T-cell (primary cell): ENCODE measurements at regions not wholly inside any gene's neighbourhood (a gene's known extent, or its start where the extent isn't known, plus 50 kb on each side); places are given as distances from the start of the nearest gene placed in this dataset.

Experiments
- ATAC-seq, 4 experiments: fragments of 200-7000 bp in 3 of 4; fragments of 150-1000 bp in 1 of 4; cut with Tn5 transposase; replicated peaks in 1 of 4; 1 replicate in 3 of 4; 2 replicates in 1 of 4; pipeline ENCODE4 v1.10.0; 2021; ENCODE audit warnings: moderate library complexity in 3 of 4, mild to moderate bottlenecking in 2 of 4, moderate number of reproducible peaks in 1 of 4
- CTCF ChIA-PET, 2 donors: fragments of 300-600 bp; sonication (Branson Sonifier 250); formaldehyde crosslinking; loops; one replicate each; lab custom pipeline; 2022; ENCODE audit warnings: antibody characterized with exemption in 2 of 2; lab: Charles Lee
- POLR2A ChIA-PET, 2 donors: fragments of 300-600 bp; sonication (Branson Sonifier 250); formaldehyde crosslinking; loops; one replicate each; lab custom pipeline; 2022; ENCODE audit warnings: antibody characterized with exemption in 2 of 2; lab: Charles Lee
- DNase-seq, 35 experiments: peaks; one replicate each; pipeline versions ENCODE4 v3.0.0 to v3.0.0-alpha.2; 2013 to 2023
- H3K27ac ChIP-seq: one replicate; pipeline ENCODE4 v1.5.1; 2013; ENCODE audit warnings: low read length
- H3K27me3 ChIP-seq, 2 experiments: replicated peaks in 1 of 2; 1 replicate in 1 of 2; 2 replicates in 1 of 2; pipeline versions ENCODE4 v1.6.1 to v1.7.0; 2013; ENCODE audit warnings: low read length in 1 of 2, mixed read lengths in 1 of 2; ENCODE audit not compliant: control insufficient read depth in 2 of 2, insufficient read depth in 2 of 2; ENCODE audit errors: extremely low read depth in 1 of 2
- H3K36me3 ChIP-seq, 2 donors: 1 replicate in 1 of 2; 2 replicates in 1 of 2; pipeline versions ENCODE4 v1.6.1 to v1.7.0; 2013; ENCODE audit warnings: low read length in 1 of 2; ENCODE audit not compliant: control insufficient read depth in 2 of 2, insufficient read depth in 1 of 2; ENCODE audit errors: extremely low read depth in 1 of 2
- H3K4me1 ChIP-seq, 2 experiments: 1 replicate in 1 of 2; 2 replicates in 1 of 2; pipeline versions ENCODE4 v1.6.1 to v1.7.0; 2013; ENCODE audit warnings: low read length in 2 of 2, mixed read lengths in 1 of 2; ENCODE audit not compliant: insufficient read depth in 2 of 2, control insufficient read depth in 1 of 2; ENCODE audit errors: extremely low read depth in 1 of 2
- H3K4me3 ChIP-seq, 2 donors: 1 replicate in 1 of 2; 2 replicates in 1 of 2; pipeline versions ENCODE4 v1.5.1 to v1.7.0; 2013; ENCODE audit warnings: mild to moderate bottlenecking in 2 of 2, low read length in 1 of 2, moderate library complexity in 1 of 2; ENCODE audit not compliant: control insufficient read depth in 1 of 2; ENCODE audit errors: extremely low read depth in 1 of 2
- H3K9me3 ChIP-seq: 2 replicates; pipeline ENCODE4 v1.7.0; 2013
- H3K27ac Mint-ChIP-seq, 2 donors: one replicate each; pipeline ENCODE4 v1.8.0; 2020 to 2021; ENCODE audit warnings: mild to moderate bottlenecking in 2 of 2, mixed read lengths in 2 of 2
- H3K27me3 Mint-ChIP-seq, 2 donors: one replicate each; pipeline ENCODE4 v1.8.0; 2021 to 2022; ENCODE audit warnings: mixed read lengths in 2 of 2
- H3K36me3 Mint-ChIP-seq: one replicate; pipeline ENCODE4 v1.8.0; 2021; ENCODE audit warnings: mixed read lengths
- H3K4me1 Mint-ChIP-seq, 3 donors: one replicate each; pipeline ENCODE4 v1.8.0; 2020 to 2022; ENCODE audit warnings: mixed read lengths in 3 of 3, mild to moderate bottlenecking in 1 of 3
- H3K4me3 Mint-ChIP-seq, 3 donors: one replicate each; pipeline ENCODE4 v1.8.0; 2020 to 2022; ENCODE audit warnings: mild to moderate bottlenecking in 3 of 3, mixed read lengths in 3 of 3, moderate library complexity in 3 of 3
- H3K9me3 Mint-ChIP-seq, 3 donors: one replicate each; pipeline ENCODE4 v1.8.0; 2020 to 2022; ENCODE audit warnings: mixed read lengths in 3 of 3
- WGBS: methylation state at CpG from one replicate; pipeline ENCODE4 v1.1.5; 2013; ENCODE audit warnings: missing lambda C conversion rate; ENCODE audit not compliant: insufficient coverage; 5-methylcytosine and 5-hydroxymethylcytosine counted together

DNA sequence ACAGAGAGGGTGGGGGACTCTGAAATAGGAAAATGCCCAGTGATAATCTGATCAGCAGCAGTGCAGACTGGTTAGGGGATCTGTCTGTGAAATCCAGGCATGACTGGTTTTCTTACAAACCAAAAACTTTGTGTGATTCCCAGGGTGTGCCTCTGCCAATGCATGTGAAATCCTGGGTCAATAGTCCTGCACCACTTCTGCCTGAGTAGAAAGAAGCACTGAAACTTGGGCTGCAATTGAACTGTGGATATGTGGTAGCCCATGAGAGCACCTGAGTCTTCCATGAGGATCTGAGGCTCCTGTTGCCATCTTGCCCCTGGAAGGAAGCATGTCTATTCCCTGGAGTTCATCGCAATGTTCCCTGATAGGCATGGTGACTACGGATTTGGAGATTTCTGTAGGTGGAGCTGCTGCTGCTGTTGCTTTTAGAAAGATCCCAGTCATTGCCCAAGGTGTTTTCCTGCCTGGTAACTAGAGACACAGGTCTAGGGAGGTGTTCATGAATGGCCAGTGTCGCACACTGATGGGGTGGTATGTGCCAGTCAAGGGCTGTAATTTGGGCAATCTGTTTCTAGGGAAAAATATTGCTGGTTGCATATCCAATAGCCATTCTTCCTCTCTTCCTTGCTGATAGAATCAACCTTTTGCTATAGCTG, 146.7 kb downstream of the CARTPT start:
- Histone ChIP-seq H3K27ac (no peak overlapping the region), H3K4me1 (no peaks in the 10 kb centered on the region), H3K27me3 (peaks cover 0 to 11% of the 10 kb centered on the region in 2 experiments), H3K36me3 (no peaks in the 10 kb centered on the region), H3K9me3 (no peaks in the 10 kb centered on the region), H3K4me3 (no peak overlapping the region)
- WGBS = 86% methylated on average over 2 of the region's 3 CpGs
- no peak overlapping the region for H3K4me3 Mint-ChIP-seq
- no peaks in the 10 kb centered on the region for H3K4me1 Mint-ChIP-seq
- ChIA-PET CTCF (no interaction called here), POLR2A (no interaction called here)
- peaks cover 0 to 5% (median 4%) of the 10 kb centered on the region in 3 donors for H3K9me3 Mint-ChIP-seq
- ATAC-seq (no peak), DNase-seq (no peak)
- peaks cover 29 to 32% of the 10 kb centered on the region in 2 donors for H3K27me3 Mint-ChIP-seq
- no peaks in the 10 kb centered on the region for H3K36me3 Mint-ChIP-seq
- H3K27ac Mint-ChIP-seq = no peak overlapping the region

DNA sequence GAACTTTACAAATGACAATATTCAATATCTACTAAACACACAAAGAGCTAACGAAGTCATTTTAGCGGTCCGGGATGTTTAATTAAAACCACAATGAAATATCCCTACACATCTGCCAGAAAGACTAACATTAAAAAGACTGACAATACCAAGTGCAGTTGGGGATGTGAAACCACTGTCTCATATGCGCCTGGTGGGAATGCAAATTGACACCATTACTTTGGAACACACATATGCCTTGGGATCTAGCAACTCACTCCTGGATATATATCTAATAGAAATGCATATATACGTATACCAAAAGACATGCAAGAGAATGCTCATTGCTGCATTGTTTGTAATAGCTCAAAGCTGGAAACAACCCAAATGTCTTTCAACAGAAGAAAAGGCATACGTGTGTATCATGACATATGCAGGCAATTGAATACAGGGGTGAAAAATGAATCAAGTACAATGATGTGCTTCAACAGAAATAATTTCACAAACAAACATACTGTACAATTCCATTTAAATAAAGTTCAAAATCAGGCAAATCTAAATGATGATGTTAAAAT, 153.3 kb downstream of the CARTPT start:
- no peak overlapping the region for H3K27ac ChIP-seq
- peaks cover 11 to 12% of the 10 kb centered on the region in 2 donors for H3K27me3 Mint-ChIP-seq
- POLR2A ChIA-PET = no interaction called here
- WGBS = 0% methylated on average over 1 of the region's 6 CpGs
- H3K36me3 ChIP-seq = no peaks in the 10 kb centered on the region
- peaks cover 0 to 5% (median 4%) of the 10 kb centered on the region in 3 donors for H3K9me3 Mint-ChIP-seq
- CTCF ChIA-PET = no interaction called here
- H3K4me1 ChIP-seq = no peaks in the 10 kb centered on the region
- DNase-seq (no peak), ATAC-seq (no peak)
- no peak overlapping the region for H3K27ac Mint-ChIP-seq
- H3K4me1 Mint-ChIP-seq = no peaks in the 10 kb centered on the region
- no peaks in the 10 kb centered on the region for H3K27me3 ChIP-seq
- H3K4me3 ChIP-seq = no peak overlapping the region
- no peaks in the 10 kb centered on the region for H3K9me3 ChIP-seq
- H3K4me3 Mint-ChIP-seq = no peak overlapping the region
- H3K36me3 Mint-ChIP-seq = no peaks in the 10 kb centered on the region

- no peaks in the 10 kb centered on the region for H3K4me1 ChIP-seq
- no peak overlapping the region for H3K4me3 ChIP-seq
- POLR2A ChIA-PET = no interaction called here
- Mint-ChIP-seq H3K9me3 (peaks cover 0 to 5% (median 4%) of the 10 kb centered on the region in 3 donors), H3K4me3 (no peak overlapping the region), H3K27ac (no peak overlapping the region), H3K4me1 (no peaks in the 10 kb centered on the region), H3K36me3 (no peaks in the 10 kb centered on the region), H3K27me3 (peaks cover 10 to 14% of the 10 kb centered on the region in 2 donors)
- no peaks in the 10 kb centered on the region for H3K27me3 ChIP-seq
- H3K9me3 ChIP-seq = no peaks in the 10 kb centered on the region
- no CpG with 5 or more reads among the region's 1 CpG for WGBS
- CTCF ChIA-PET = interaction anchor here in 1 of 2 donors (0.6 kb wide), 1 partner anchor 11 kb away, joined by 4 read pairs; no protein-coding TSS in a partner anchor
- H3K36me3 ChIP-seq = no peaks in the 10 kb centered on the region
- H3K27ac ChIP-seq = no peak overlapping the region
- no peak for DNase-seq
- ATAC-seq = no peak
Observed at GRCh38 chr5:71873191-71873591, 154.1 kb downstream of the CARTPT start.

- H3K27me3 ChIP-seq = no peaks in the 10 kb centered on the region
- ChIA-PET POLR2A (no interaction called here), CTCF (no interaction called here)
- no peaks in the 10 kb centered on the region for H3K9me3 ChIP-seq
- no CpG with 5 or more reads among the region's 2 CpGs for WGBS
- no peak for ATAC-seq
- no peaks in the 10 kb centered on the region for H3K4me1 ChIP-seq
- H3K36me3 Mint-ChIP-seq = no peaks in the 10 kb centered on the region
- no peak overlapping the region for H3K4me3 ChIP-seq
- no peaks in the 10 kb centered on the region for H3K4me1 Mint-ChIP-seq
- no peaks in the 10 kb centered on the region for H3K36me3 ChIP-seq
- no peak overlapping the region for H3K27ac ChIP-seq
- no peak overlapping the region for H3K4me3 Mint-ChIP-seq
- H3K9me3 Mint-ChIP-seq = peaks cover 0 to 5% (median 4%) of the 10 kb centered on the region in 3 donors
- H3K27ac Mint-ChIP-seq = no peak overlapping the region
- peaks cover 6 to 12% of the 10 kb centered on the region in 2 donors for H3K27me3 Mint-ChIP-seq
- DNase-seq = no peak
Observed at GRCh38 chr5:71874521-71874920, 155.4 kb downstream of the CARTPT start.

- ATAC-seq = no peak
- CTCF ChIA-PET = no interaction called here
- no CpG with 5 or more reads among the region's 1 CpG for WGBS
Observed at GRCh38 chr5:71877511-71877910, 158.4 kb downstream of the CARTPT start.

GRCh38 chr5:71880536-71880935, 161.5 kb downstream of the CARTPT start:
- Mint-ChIP-seq H3K9me3 (no peaks in the 10 kb centered on the region), H3K4me1 (no peaks in the 10 kb centered on the region), H3K36me3 (no peaks in the 10 kb centered on the region), H3K27ac (no peak overlapping the region), H3K4me3 (no peak overlapping the region), H3K27me3 (peaks cover 7 to 13% of the 10 kb centered on the region in 2 donors)
- H3K4me1 ChIP-seq = no peaks in the 10 kb centered on the region
- no peaks in the 10 kb centered on the region for H3K36me3 ChIP-seq
- WGBS = 100% methylated on average over 1 of the region's 5 CpGs
- ATAC-seq (no peak), DNase-seq (no peak)
- no peak overlapping the region for H3K4me3 ChIP-seq
- no peaks in the 10 kb centered on the region for H3K9me3 ChIP-seq
- ChIA-PET POLR2A (no interaction called here), CTCF (no interaction called here)
- peaks cover 0 to 5% of the 10 kb centered on the region in 2 experiments for H3K27me3 ChIP-seq
- H3K27ac ChIP-seq = no peak overlapping the region

More at GRCh38 chr5:71877511-71877910, 158.4 kb downstream of the CARTPT start:
- Histone ChIP-seq H3K27ac (no peak overlapping the region), H3K4me1 (no peaks in the 10 kb centered on the region), H3K9me3 (no peaks in the 10 kb centered on the region), H3K4me3 (no peak overlapping the region), H3K27me3 (no peaks in the 10 kb centered on the region), H3K36me3 (no peaks in the 10 kb centered on the region)
- Mint-ChIP-seq H3K4me3 (no peak overlapping the region), H3K36me3 (no peaks in the 10 kb centered on the region), H3K9me3 (no peaks in the 10 kb centered on the region), H3K27ac (no peak overlapping the region), H3K27me3 (peaks cover 5 to 12% of the 10 kb centered on the region in 2 donors), H3K4me1 (no peaks in the 10 kb centered on the region)
- DNase-seq = no peak
- POLR2A ChIA-PET = no interaction called here
